Tibial nerve (tissue), 4 donors: ENCODE measurements at regions not wholly inside any gene's neighbourhood (a gene's known extent, or its start where the extent isn't known, plus 50 kb on each side); places are given as distances from the start of the nearest gene placed in this dataset.

Experiments
- DNase-seq, 2 donors: peaks; one replicate each; pipeline ENCODE4 v3.0.0-alpha.2; 2019; ENCODE audit warnings: low spot score in 2 of 2
- H3K27ac ChIP-seq, 4 donors: fragments of 200-600 bp; sonication (generic) in 3 of 4; one replicate each; pipeline ENCODE4 v1.5.1; 2017 to 2019; ENCODE audit warnings: mild to moderate bottlenecking in 1 of 4
- H3K27me3 ChIP-seq, 2 donors: fragments of 200-600 bp; sonication (generic) in 1 of 2; one replicate each; pipeline versions ENCODE4 v1.5.1 to v1.6.0; 2017 to 2019
- H3K36me3 ChIP-seq, 3 donors: fragments of 200-600 bp; sonication (generic); one replicate each; pipeline ENCODE4 v1.5.1; 2018 to 2019
- H3K4me1 ChIP-seq, 4 donors: fragments of 200-600 bp; sonication (generic) in 3 of 4; one replicate each; pipeline ENCODE4 v1.5.1; 2017 to 2019
- H3K4me3 ChIP-seq, 4 donors: fragments of 200-600 bp; sonication (generic) in 3 of 4; one replicate each; pipeline ENCODE4 v1.5.1; 2017 to 2019; ENCODE audit warnings: mild to moderate bottlenecking in 1 of 4, moderate library complexity in 1 of 4
- H3K9me3 ChIP-seq, 4 donors: fragments of 200-600 bp; sonication (generic) in 3 of 4; one replicate each; pipeline ENCODE4 v1.5.1; 2017 to 2019
- EP300 ChIP-seq, 2 donors: sonication (generic); formaldehyde crosslinking; IDR thresholded peaks; one replicate each; pipeline ENCODE4 v1.6.1; 2017; ENCODE audit warnings: antibody characterized with exemption in 2 of 2, mild to moderate bottlenecking in 1 of 2
- POLR2A ChIP-seq, 2 donors: fragments of 450-650 bp; IDR thresholded peaks; one replicate each; pipeline ENCODE4 v1.6.1; 2017; ENCODE audit warnings: antibody characterized with exemption in 2 of 2, mild to moderate bottlenecking in 2 of 2, moderate library complexity in 2 of 2
- WGBS, 2 donors: methylation state at CpG; one replicate each; pipeline ENCODE4 v1.1.5; 2018; 5-methylcytosine and 5-hydroxymethylcytosine counted together
- TF ChIP-seq, protein P1 (sequence below), 5 experiments: fragments of 200-600 bp in 3 of 5; fragments of 450-650 bp in 2 of 5; sonication (generic) in 3 of 5; IDR thresholded peaks; one replicate each; pipeline ENCODE4 v1.5.1; 2016 to 2019; ENCODE audit warnings: antibody characterized with exemption in 5 of 5, mild to moderate bottlenecking in 3 of 5, moderate library complexity in 2 of 5

DNA sequence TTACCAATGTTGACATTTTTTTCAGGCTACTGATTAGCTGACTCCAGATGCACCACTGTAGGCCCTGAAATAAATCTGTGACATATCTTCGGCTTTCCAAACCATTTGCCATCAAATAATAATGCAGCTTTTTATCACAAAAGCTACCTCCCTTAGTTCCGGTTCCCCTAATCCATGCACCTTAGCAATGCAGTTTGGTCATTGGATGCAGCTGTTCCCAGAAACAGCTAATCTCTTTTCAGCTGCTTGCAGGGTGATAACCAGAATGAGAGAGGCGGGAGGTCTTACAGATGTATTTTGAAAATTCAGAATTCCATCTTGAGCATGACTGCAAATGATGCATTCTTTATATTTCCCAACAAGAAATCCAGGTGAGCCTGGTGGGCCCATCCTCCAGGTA is 646.2 kb downstream of the SOX5 start:
- Histone ChIP-seq H3K27ac (no peak overlapping the region), H3K27me3 (no peaks in the 10 kb centered on the region), H3K36me3 (no peaks in the 10 kb centered on the region), H3K9me3 (peaks cover 0 to 6% (median 0%) of the 10 kb centered on the region in 4 donors), H3K4me1 (no peaks in the 10 kb centered on the region), H3K4me3 (no peak overlapping the region)
- TF ChIP-seq, protein P1, sequence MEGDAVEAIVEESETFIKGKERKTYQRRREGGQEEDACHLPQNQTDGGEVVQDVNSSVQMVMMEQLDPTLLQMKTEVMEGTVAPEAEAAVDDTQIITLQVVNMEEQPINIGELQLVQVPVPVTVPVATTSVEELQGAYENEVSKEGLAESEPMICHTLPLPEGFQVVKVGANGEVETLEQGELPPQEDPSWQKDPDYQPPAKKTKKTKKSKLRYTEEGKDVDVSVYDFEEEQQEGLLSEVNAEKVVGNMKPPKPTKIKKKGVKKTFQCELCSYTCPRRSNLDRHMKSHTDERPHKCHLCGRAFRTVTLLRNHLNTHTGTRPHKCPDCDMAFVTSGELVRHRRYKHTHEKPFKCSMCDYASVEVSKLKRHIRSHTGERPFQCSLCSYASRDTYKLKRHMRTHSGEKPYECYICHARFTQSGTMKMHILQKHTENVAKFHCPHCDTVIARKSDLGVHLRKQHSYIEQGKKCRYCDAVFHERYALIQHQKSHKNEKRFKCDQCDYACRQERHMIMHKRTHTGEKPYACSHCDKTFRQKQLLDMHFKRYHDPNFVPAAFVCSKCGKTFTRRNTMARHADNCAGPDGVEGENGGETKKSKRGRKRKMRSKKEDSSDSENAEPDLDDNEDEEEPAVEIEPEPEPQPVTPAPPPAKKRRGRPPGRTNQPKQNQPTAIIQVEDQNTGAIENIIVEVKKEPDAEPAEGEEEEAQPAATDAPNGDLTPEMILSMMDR (IDR thresholded peaks at IDR 0.05) = no peak
- TF ChIP-seq EP300 (IDR thresholded peaks at IDR 0.05) = no peak
- no peak for TF ChIP-seq POLR2A (IDR thresholded peaks at IDR 0.05)
- no peak for DNase-seq
- 89 to 96% methylated on average over 3 of the region's 3 CpGs for WGBS, 2 donors

DNA sequence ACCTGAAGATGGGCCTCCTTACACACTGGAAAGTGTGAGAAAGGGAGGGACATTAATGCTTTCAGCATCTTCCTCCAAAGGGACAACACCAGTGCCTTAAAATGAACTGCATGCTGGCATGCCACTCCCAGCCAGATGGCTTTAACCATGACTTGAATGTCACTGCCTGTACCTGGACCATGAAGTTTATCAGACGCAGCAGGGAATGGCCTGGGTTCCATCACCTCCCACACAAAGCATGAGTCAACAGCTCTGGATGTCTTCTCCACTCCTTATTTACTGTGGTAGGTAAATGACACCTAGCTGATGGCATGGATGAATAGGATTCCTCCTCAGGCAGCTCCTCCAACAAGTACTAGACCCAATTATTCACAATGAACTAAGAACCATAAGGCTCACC is 645.6 kb downstream of the SOX5 start:
- TF ChIP-seq, protein P1 (IDR thresholded peaks at IDR 0.05) = no peak
- TF ChIP-seq POLR2A (IDR thresholded peaks at IDR 0.05) = no peak
- Histone ChIP-seq H3K27me3 (no peaks in the 10 kb centered on the region), H3K36me3 (no peaks in the 10 kb centered on the region), H3K9me3 (peaks cover 0 to 6% (median 0%) of the 10 kb centered on the region in 4 donors), H3K27ac (no peak overlapping the region), H3K4me1 (no peaks in the 10 kb centered on the region), H3K4me3 (no peak overlapping the region)
- no peak for DNase-seq
- 86 to 100% methylated on average over 1 of the region's 1 CpG for WGBS, 2 donors

DNA sequence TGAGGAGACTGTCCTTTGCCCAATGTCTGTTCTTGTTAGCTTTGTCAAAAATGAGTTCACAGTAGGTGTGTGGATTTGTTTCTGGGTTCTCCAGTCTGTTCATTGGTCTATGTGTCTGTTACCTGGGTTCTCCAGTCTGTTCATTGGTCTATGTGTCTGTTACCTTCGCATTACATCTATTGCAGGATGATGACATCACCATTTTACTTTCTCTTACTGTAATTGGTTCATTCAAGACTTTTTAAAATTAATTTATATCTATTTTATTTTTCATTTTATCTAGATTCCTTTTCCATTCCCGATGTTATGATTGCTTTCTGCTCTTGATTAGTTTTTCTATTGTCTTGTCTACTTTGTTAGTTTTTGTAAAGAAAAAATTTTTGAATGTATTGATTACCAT is 615.5 kb downstream of the SOX5 start:
- Histone ChIP-seq H3K36me3 (no peaks in the 10 kb centered on the region), H3K4me1 (no peaks in the 10 kb centered on the region), H3K27me3 (no peaks in the 10 kb centered on the region), H3K9me3 (no peaks in the 10 kb centered on the region), H3K4me3 (no peak overlapping the region), H3K27ac (no peak overlapping the region)
- TF ChIP-seq EP300 (IDR thresholded peaks at IDR 0.05) (no peak), POLR2A (IDR thresholded peaks at IDR 0.05) (no peak)
- TF ChIP-seq, protein P1 (IDR thresholded peaks at IDR 0.05) = no peak
- WGBS, 2 donors = 95 to 96% methylated on average over 2 of the region's 2 CpGs
- no peak for DNase-seq

DNA sequence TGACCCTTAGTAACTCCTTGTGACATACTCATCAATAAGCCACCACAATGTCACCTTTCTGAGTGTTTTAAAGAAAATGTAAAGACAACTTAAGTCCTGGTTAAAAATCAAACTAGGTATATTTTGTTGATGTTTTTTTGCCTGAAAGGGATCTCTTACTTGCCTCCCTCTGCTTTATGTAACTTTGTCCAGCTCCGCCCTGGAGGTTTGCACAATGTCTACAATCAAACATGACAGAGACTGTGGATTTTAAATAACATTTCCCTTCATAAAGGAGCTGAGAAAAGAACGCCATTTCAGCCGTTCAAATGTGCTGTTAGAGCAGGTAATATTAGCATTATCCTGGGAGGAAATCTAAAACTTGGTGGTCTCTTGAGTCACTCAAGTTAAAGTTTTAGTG is 613.9 kb downstream of the SOX5 start:
- Histone ChIP-seq H3K27ac (no peak overlapping the region), H3K4me1 (no peaks in the 10 kb centered on the region), H3K36me3 (no peaks in the 10 kb centered on the region), H3K4me3 (no peak overlapping the region), H3K9me3 (no peaks in the 10 kb centered on the region), H3K27me3 (no peaks in the 10 kb centered on the region)
- 77 to 81% methylated on average over 3 of the region's 3 CpGs for WGBS, 2 donors
- no peak for DNase-seq
- no peak for TF ChIP-seq EP300 (IDR thresholded peaks at IDR 0.05)
- TF ChIP-seq POLR2A (IDR thresholded peaks at IDR 0.05) = no peak
- TF ChIP-seq, protein P1 (IDR thresholded peaks at IDR 0.05) = no peak

DNA sequence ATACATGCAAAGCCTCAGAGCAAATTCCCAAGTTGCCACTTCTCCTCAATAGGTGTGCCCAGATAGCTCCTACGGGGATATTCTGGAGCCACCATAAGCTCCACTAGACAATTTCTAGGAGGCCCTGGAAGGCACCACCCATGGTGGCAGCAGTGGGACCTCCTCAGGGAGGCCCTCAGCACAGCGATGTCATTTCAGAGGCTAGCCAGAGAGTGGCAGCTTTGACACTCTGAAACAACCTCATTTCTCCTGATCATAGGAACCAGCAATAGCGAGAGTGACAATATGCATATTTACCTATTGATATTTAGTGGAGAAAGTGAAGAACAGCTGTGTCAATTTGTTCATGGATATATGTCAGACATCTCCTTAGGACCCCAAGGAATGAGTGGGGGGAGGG is 612.3 kb downstream of the SOX5 start:
- no peaks in the 10 kb centered on the region for H3K36me3 ChIP-seq
- no peaks in the 10 kb centered on the region for H3K9me3 ChIP-seq
- H3K27ac ChIP-seq = no peak overlapping the region
- H3K4me3 ChIP-seq = no peak overlapping the region
- H3K27me3 ChIP-seq = no peaks in the 10 kb centered on the region
- TF ChIP-seq, protein P1 (IDR thresholded peaks at IDR 0.05) = no peak
- TF ChIP-seq EP300 (IDR thresholded peaks at IDR 0.05) (no peak), POLR2A (IDR thresholded peaks at IDR 0.05) (no peak)
- no peaks in the 10 kb centered on the region for H3K4me1 ChIP-seq
- DNase-seq = no peak
- WGBS, 2 donors = 91 to 98% methylated on average over 3 of the region's 3 CpGs
